Neuronal stem cell (in vitro differentiated cells): ENCODE measurements at regions not wholly inside any gene's neighbourhood (a gene's known extent, or its start where the extent isn't known, plus 50 kb on each side); places are given as distances from the start of the nearest gene placed in this dataset.

Source experiments
- DNase-seq: peaks from one replicate; pipeline ENCODE4 v3.0.0-alpha.2; 2013; ENCODE audit warnings: low spot score
- H2AFZ ChIP-seq: one replicate; pipeline ENCODE4 v1.6.1; 2013; ENCODE audit warnings: mild to moderate bottlenecking, low read length, inconsistent platforms
- H2AK5ac ChIP-seq: 2 replicates; pipeline ENCODE4 v1.6.1; 2013; ENCODE audit warnings: low read depth, mild to moderate bottlenecking, inconsistent platforms, low read length, moderate library complexity, mixed read lengths
- H2BK120ac ChIP-seq: 2 replicates; pipeline ENCODE4 v1.6.1; 2013; ENCODE audit warnings: low read depth, mild to moderate bottlenecking, inconsistent platforms, low read length, moderate library complexity, mixed read lengths
- H2BK12ac ChIP-seq: one replicate; pipeline ENCODE4 v1.6.1; 2013; ENCODE audit warnings: low read length, inconsistent platforms
- H2BK15ac ChIP-seq: 2 replicates; pipeline ENCODE4 v1.6.1; 2013; ENCODE audit warnings: mild to moderate bottlenecking, low read length, inconsistent platforms, mixed read lengths
- H2BK5ac ChIP-seq: one replicate; pipeline ENCODE4 v1.6.1; 2013; ENCODE audit warnings: inconsistent platforms, mild to moderate bottlenecking, low read length, moderate library complexity
- H3K14ac ChIP-seq: one replicate; pipeline ENCODE4 v1.6.1; 2013; ENCODE audit warnings: low read length, inconsistent platforms
- H3K18ac ChIP-seq: 2 replicates; pipeline ENCODE4 v1.6.1; 2013; ENCODE audit warnings: low read length, inconsistent platforms
- H3K23ac ChIP-seq: 2 replicates; pipeline ENCODE4 v1.6.1; 2013; ENCODE audit warnings: low read depth, mild to moderate bottlenecking, mixed read lengths, low read length, inconsistent platforms; ENCODE audit not compliant: poor library complexity
- H3K27ac ChIP-seq: replicated peaks from 3 replicates; pipeline ENCODE4 v1.5.1; 2013; ENCODE audit warnings: low read length, inconsistent platforms
- H3K27me3 ChIP-seq, 3 experiments: 2 replicates each; pipeline ENCODE4 v1.6.1; 2013; ENCODE audit warnings: low read length in 3 of 3, mild to moderate bottlenecking in 2 of 3, inconsistent platforms in 1 of 3, low read depth in 1 of 3, mixed read lengths in 1 of 3, moderate library complexity in 1 of 3; ENCODE audit not compliant: control insufficient read depth in 3 of 3, insufficient read depth in 3 of 3
- H3K36me3 ChIP-seq, 2 donors: replicated peaks in 1 of 2; 2 replicates each; pipeline ENCODE4 v1.6.1; 2013; ENCODE audit warnings: low read length in 2 of 2; ENCODE audit not compliant: control insufficient read depth in 2 of 2, insufficient read depth in 2 of 2
- H3K4ac ChIP-seq: 2 replicates; pipeline ENCODE4 v1.6.1; 2013; ENCODE audit warnings: inconsistent platforms, mild to moderate bottlenecking, low read length, moderate library complexity
- H3K4me1 ChIP-seq, 2 donors: 1 replicate in 1 of 2; 2 replicates in 1 of 2; pipeline ENCODE4 v1.6.1; 2013; ENCODE audit warnings: low read length in 2 of 2, low read depth in 1 of 2; ENCODE audit not compliant: control insufficient read depth in 2 of 2, insufficient read depth in 1 of 2
- H3K4me2 ChIP-seq: one replicate; pipeline ENCODE4 v1.6.1; 2013; ENCODE audit warnings: mild to moderate bottlenecking, low read length, inconsistent platforms; ENCODE audit not compliant: insufficient read depth, poor library complexity, severe bottlenecking
- H3K4me3 ChIP-seq, 2 donors: 2 replicates each; pipeline ENCODE4 v1.5.1; 2013; ENCODE audit warnings: low read length in 2 of 2, mild to moderate bottlenecking in 2 of 2, inconsistent platforms in 1 of 2, moderate library complexity in 1 of 2
- H3K79me1 ChIP-seq: one replicate; pipeline ENCODE4 v1.6.1; 2013; ENCODE audit warnings: low read depth, mild to moderate bottlenecking, inconsistent platforms, low read length, moderate library complexity
- H3K9ac ChIP-seq: one replicate; pipeline ENCODE4 v1.6.1; 2013; ENCODE audit warnings: mild to moderate bottlenecking, low read depth, low read length, inconsistent platforms; ENCODE audit not compliant: poor library complexity
- H3K9me3 ChIP-seq, 2 donors: replicated peaks in 1 of 2; 2 replicates each; pipeline versions ENCODE3 to v1.6.1; 2013; ENCODE audit warnings: low read length in 2 of 2, mild to moderate bottlenecking in 2 of 2, inconsistent platforms in 1 of 2, low read depth in 1 of 2, mixed read lengths in 1 of 2, moderate library complexity in 1 of 2; ENCODE audit not compliant: control insufficient read depth in 2 of 2, insufficient read depth in 1 of 2
- H4K8ac ChIP-seq: one replicate; pipeline ENCODE4 v1.6.1; 2013; ENCODE audit warnings: low read depth, mild to moderate bottlenecking, inconsistent platforms, low read length, moderate library complexity
- H4K91ac ChIP-seq: one replicate; pipeline ENCODE4 v1.6.1; 2013; ENCODE audit warnings: low read length, low read depth, mild to moderate bottlenecking, inconsistent platforms; ENCODE audit not compliant: poor library complexity
- WGBS, 2 donors: extraction: QIAGEN DNeasy Blood & Tissue Kit; methylation state at CpG; one replicate each; pipeline ENCODE4 v1.1.7; 2013; ENCODE audit warnings: missing lambda C conversion rate in 2 of 2, mixed read lengths in 1 of 2; ENCODE audit not compliant: insufficient read length in 2 of 2, insufficient replicate concordance in 1 of 2; ENCODE audit errors: extremely low coverage in 2 of 2; 5-methylcytosine and 5-hydroxymethylcytosine counted together

DNA sequence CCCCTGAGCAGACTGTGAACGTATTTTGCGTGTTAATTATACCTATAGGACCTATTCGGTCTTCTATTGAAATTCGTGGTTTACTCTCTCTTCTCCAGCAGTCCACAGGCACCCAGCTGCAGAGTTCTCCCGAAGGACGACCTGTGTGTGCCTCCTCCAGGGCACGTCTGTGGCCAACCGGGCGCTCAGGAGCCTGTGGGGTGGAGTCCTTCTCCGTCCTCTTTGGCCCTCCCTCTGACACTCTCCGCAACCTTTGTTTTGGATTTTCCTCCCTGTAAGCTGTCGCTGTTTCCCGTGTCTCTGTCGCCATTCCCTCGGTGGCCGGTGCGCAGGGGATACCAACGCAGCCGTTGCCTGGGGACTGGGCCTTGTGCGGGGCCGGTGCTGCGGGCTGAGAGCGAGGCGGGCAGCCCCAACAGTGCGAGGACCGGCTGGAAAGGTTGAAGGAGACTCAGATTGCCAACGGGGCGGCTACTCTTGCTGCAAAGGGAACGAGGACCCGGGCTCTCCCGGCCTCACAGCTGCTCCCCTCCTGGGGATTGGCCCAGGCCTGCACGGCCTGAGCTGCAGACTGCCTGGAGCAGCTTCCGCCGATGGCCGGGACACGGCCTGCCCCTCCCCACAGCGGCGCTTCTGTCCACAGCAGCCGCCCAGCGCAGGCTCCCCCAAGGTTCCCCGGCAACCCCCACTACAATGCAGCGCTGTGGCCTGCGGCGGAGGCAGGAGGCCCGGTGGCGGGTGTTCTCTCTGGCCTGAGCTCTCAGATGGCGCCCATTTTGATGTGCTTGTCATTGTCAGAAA, 221.0 kb downstream of the MTX2 start:
- H3K9ac ChIP-seq = no peak overlapping the region
- no peaks in the 10 kb centered on the region for H3K36me3 ChIP-seq
- H3K4me1 ChIP-seq = peaks cover 2 to 9% of the 10 kb centered on the region in 2 donors
- peak overlapping the region; percentile 38 for H2BK120ac ChIP-seq
- WGBS, 2 donors = no CpG with 5 or more reads among the region's 47 CpGs
- no peak overlapping the region for H3K27ac ChIP-seq
- peak overlapping the region; percentile 50 for H2BK12ac ChIP-seq
- H3K4ac ChIP-seq = no peak overlapping the region
- H4K8ac ChIP-seq = peak overlapping the region; percentile 70
- DNase-seq = peak; percentile 36
- H3K4me2 ChIP-seq = no peak overlapping the region
- no peaks in the 10 kb centered on the region for H3K27me3 ChIP-seq
- H2AFZ ChIP-seq = peak overlapping the region; percentile 79
- H3K18ac ChIP-seq = peak overlapping the region; percentile 91
- H3K23ac ChIP-seq = no peak overlapping the region
- H3K14ac ChIP-seq = no peak overlapping the region
- no peaks in the 10 kb centered on the region for H3K79me1 ChIP-seq
- H3K9me3 ChIP-seq = no peaks in the 10 kb centered on the region
- no peak overlapping the region for H2AK5ac ChIP-seq
- H2BK15ac ChIP-seq = peak overlapping the region; percentile 78
- no peak overlapping the region for H2BK5ac ChIP-seq
- H3K4me3 ChIP-seq = no peak overlapping the region
- H4K91ac ChIP-seq = peak overlapping the region; percentile 9

DNA sequence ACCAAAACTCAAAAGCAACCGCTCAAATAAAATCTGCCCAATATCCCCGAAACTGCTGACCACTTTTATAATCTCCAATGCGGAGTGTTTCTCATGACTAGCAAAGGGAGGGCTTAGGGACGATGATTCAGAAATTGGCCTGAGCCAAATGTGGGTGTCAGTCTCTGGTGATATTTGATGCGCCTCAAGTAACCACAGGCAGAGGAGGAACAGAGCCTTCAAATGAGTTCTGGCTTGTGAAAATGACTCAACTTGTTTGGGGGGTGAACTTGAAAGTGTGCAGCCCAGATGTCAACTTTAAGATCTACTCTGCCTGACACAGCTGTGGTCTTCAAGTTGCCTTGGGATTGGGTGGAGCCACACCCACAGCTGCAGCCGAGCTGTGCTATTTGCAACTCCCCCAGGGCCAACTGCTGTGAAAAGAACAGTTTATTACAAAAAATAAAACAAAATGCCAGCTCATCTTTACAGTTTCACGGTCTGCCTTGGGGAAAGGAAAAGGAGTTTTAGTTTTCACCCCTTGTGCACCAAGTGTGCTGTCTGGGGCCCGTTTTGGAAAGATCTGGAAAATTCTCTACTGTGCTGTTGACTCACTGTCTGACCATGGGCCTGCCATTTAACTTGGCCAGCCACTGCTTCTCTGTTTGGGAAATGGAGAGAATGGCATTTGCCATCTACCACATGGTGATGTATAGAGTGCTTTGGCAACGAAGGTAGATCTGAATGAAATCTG, 222.1 kb downstream of the MTX2 start:
- no CpG with 5 or more reads among the region's 9 CpGs for WGBS, 2 donors
- Histone ChIP-seq H3K4me2 (no peak overlapping the region), H3K14ac (no peak overlapping the region), H3K4me1 (peaks cover 11 to 15% of the 10 kb centered on the region in 2 donors), H3K27ac (no peak overlapping the region), H3K9me3 (no peaks in the 10 kb centered on the region), H3K4me3 (no peak overlapping the region), H4K91ac (no peak overlapping the region), H4K8ac (no peak overlapping the region), H2BK5ac (no peak overlapping the region), H2AK5ac (no peak overlapping the region), H2BK12ac (no peak overlapping the region), H2BK120ac (no peak overlapping the region), H3K79me1 (no peaks in the 10 kb centered on the region), H3K27me3 (no peaks in the 10 kb centered on the region), H3K4ac (no peak overlapping the region), H2AFZ (peak overlapping the region; percentile 79), H3K9ac (no peak overlapping the region), H3K18ac (no peak overlapping the region), H2BK15ac (no peak overlapping the region), H3K36me3 (no peaks in the 10 kb centered on the region), H3K23ac (no peak overlapping the region)
- no peak for DNase-seq

DNA sequence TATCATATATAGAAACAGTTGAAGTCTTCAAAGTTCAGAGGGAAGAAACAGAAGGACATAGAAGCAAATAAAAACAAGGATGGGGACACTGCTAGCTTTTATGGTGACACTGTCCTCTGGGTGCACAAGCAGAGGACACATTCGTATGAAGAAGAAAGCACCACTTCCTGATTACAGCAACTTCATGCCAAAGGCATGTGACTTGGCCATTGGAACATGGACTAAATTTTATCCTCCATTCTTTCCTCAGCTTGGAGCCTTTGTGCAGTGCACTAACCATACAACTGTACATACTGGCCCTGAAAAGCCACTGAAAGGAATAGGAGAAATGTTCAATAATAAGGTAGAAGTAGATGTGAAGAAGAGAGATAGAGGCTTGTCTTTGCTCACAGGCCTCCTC, 223.3 kb downstream of the MTX2 start:
- no peak overlapping the region for H2BK15ac ChIP-seq
- no peak overlapping the region for H3K18ac ChIP-seq
- no peak overlapping the region for H3K4me2 ChIP-seq
- DNase-seq = no peak
- no peaks in the 10 kb centered on the region for H3K27me3 ChIP-seq
- H3K9ac ChIP-seq = no peak overlapping the region
- H2BK120ac ChIP-seq = no peak overlapping the region
- no peaks in the 10 kb centered on the region for H3K9me3 ChIP-seq
- H3K27ac ChIP-seq = no peak overlapping the region
- no peak overlapping the region for H2BK12ac ChIP-seq
- H3K23ac ChIP-seq = no peak overlapping the region
- WGBS, 2 donors = no CpG with 5 or more reads among the region's 1 CpG
- no peak overlapping the region for H2AFZ ChIP-seq
- H3K14ac ChIP-seq = no peak overlapping the region
- no peaks in the 10 kb centered on the region for H3K79me1 ChIP-seq
- no peak overlapping the region for H2AK5ac ChIP-seq
- H2BK5ac ChIP-seq = no peak overlapping the region
- H4K8ac ChIP-seq = no peak overlapping the region
- no peak overlapping the region for H3K4ac ChIP-seq
- no peaks in the 10 kb centered on the region for H3K36me3 ChIP-seq
- H3K4me1 ChIP-seq = peaks cover 11 to 16% of the 10 kb centered on the region in 2 donors
- H3K4me3 ChIP-seq = no peak overlapping the region
- no peak overlapping the region for H4K91ac ChIP-seq

GRCh38 chr2:176493226-176493825, 224.1 kb downstream of the MTX2 start:
- no peak overlapping the region for H4K8ac ChIP-seq
- no peak overlapping the region for H2BK5ac ChIP-seq
- no peak overlapping the region for H2BK120ac ChIP-seq
- no peak overlapping the region for H2AK5ac ChIP-seq
- H3K4ac ChIP-seq = no peak overlapping the region
- H3K79me1 ChIP-seq = no peaks in the 10 kb centered on the region
- no peak overlapping the region for H3K27ac ChIP-seq
- no peak overlapping the region for H3K9ac ChIP-seq
- no peak overlapping the region for H2BK15ac ChIP-seq
- H3K4me1 ChIP-seq = peaks cover 11 to 16% of the 10 kb centered on the region in 2 donors
- no peak overlapping the region for H4K91ac ChIP-seq
- no peak overlapping the region for H3K14ac ChIP-seq
- H3K36me3 ChIP-seq = no peaks in the 10 kb centered on the region
- H2AFZ ChIP-seq = peak overlapping the region; percentile 1
- WGBS, 2 donors = no CpG with 5 or more reads among the region's 7 CpGs
- DNase-seq = no peak
- H3K23ac ChIP-seq = no peak overlapping the region
- H3K27me3 ChIP-seq = no peaks in the 10 kb centered on the region
- no peak overlapping the region for H2BK12ac ChIP-seq
- H3K18ac ChIP-seq = no peak overlapping the region
- H3K4me2 ChIP-seq = no peak overlapping the region
- H3K9me3 ChIP-seq = no peaks in the 10 kb centered on the region
- no peak overlapping the region for H3K4me3 ChIP-seq
